Fibroblast of pulmonary artery (primary cell): ENCODE measurements at regions not wholly inside any gene's neighbourhood (a gene's known extent, or its start where the extent isn't known, plus 50 kb on each side); places are given as distances from the start of the nearest gene placed in this dataset.

Experiments
- DNase-seq: peaks from one replicate; pipeline ENCODE4 v3.0.0-alpha.2; 2010; ENCODE audit warnings: low read depth
- H3K4me3 ChIP-seq: replicated peaks from 2 replicates; pipeline ENCODE4 v1.5.1; 2011; ENCODE audit warnings: low read depth, mild to moderate bottlenecking, control low read depth, low read length, moderate library complexity
- CTCF ChIP-seq: IDR thresholded peaks from 2 replicates; pipeline ENCODE4 v1.5.1; 2011; ENCODE audit warnings: mild to moderate bottlenecking, control low read depth, low read length, inconsistent platforms; ENCODE audit errors: missing control alignments

DNA sequence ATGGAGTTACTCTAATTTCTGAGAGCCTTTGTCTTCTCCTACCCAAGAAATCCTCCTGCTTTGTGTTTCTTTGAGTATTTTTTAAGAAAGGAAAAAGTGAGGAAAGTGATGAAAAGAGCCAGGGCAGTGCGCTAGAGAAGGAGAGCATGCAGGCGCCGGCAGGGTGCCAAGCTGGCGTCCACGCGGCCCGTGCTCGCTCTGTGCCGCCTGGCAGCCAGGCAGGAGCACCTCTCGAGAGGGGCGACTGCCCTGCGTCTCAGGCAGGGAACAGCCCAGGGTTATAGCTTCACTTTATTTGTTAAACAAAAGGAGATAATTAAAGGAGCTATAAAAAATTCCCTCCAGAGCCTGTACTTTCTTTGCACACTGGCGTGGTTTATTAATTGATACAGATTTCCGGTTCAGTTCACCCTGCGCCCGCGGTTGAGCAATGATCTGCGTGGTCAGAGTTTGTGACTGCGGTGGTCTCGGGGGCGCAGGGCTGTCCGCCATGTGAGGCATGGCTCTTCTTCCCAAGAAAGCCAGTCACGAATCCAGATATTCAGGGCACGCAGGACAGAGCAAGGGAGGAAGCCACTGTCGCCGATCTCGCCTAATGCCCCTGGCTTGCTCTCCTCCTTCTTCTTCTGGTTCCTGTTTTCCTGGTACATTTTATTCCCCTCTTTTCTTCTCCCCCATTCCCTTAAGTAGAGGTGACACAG lies 110.8 kb upstream of the PAQR3 start:
- no peak overlapping the region for H3K4me3 ChIP-seq
- DNase-seq: no peak
- no peak for TF ChIP-seq CTCF

DNA sequence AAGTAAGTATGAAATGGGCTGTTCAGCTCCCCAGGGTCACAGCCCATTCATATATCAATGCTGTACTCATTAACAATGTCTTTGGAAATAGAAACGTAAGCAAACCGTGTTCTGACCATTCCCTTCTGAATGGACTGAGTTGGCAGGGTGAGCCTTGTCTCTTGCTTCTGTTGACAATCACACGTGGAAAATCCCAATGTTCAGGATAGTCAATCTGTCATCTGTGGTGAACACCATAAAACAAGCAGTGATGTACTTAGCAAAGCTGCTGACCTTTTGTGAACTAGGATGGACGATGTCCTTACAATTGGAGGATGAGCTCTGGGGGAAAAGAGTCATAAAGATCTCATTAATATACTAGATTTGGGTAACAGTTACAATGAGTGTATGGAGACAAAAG lies 109.6 kb upstream of the PAQR3 start:
- TF ChIP-seq CTCF: no peak

DNA sequence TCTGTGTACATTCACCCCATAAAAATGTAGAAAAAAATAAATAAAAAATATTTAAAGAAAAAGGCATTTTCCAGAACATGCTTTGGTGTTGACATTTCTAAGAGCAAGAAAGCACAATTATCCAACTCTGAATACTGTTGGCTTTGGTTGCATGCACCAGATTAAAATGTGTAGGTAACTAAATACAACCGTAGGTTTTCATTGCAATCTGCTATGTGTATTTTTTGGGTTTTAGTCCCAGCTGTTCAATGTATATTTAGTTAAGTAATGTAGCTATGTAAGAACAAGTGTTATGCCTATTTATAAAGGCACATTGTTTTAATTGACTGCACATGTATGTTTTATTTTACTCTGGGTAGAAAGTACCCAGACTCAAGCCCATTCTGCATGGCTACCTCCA lies 108.1 kb upstream of the PAQR3 start:
- no peak overlapping the region for H3K4me3 ChIP-seq
- no peak for TF ChIP-seq CTCF
- no peak for DNase-seq

More for the DNA sequence above, 109.6 kb upstream of the PAQR3 start:
- no peak overlapping the region for H3K4me3 ChIP-seq
- DNase-seq: no peak

DNA sequence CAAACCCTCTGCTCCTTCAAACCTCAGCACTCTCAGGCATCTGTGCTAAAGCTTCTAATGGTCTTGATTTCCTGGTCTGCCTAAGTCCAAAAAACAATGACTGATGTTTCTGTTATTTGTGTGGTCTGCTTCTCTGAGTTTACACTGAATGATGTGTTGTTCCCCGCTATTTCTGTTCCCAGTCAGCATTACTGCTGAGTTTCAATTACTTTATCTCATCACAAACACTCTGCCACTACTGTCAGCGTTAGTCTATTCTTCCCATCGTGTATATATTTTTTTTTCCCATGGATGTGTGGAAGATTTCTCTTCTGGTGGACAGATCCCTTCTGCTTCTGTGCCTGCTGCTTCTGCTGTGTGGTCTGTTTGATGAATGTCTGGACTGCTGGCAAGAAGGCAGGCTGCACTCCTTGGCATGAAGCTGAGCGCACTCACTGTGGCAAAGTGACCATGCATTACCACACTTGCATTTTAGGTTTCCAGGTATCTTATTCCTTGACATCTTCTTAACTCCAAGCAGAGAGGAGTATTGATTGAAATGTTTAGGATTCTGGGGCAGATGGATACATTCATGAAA lies 106.9 kb upstream of the PAQR3 start:
- H3K4me3 ChIP-seq: no peak overlapping the region
- TF ChIP-seq CTCF: no peak
- DNase-seq: no peak

DNA sequence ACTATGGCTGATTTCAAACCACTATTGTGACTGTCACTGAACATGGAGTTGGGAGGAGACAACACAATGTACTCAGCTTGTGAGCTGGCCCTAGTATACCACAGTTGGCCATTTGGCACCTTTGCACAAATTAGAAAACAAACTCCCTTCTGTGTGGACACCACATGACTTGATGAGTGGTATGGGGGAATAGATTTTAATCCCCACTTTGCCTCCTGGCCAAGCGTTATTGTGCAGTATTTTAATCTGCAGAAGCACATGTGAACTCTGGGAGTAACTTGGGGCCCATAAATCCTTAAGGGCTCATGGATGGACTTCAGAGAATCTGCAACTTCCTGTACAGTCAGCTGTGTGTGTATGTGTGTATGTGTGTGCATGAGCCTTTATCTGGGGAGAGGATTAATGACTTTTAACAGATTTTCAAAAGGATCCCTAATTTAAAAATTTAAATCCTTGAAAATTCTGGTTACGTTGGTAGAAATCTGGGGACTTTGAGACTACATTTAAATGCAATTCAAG lies 105.0 kb upstream of the PAQR3 start:
- no peak overlapping the region for H3K4me3 ChIP-seq
- TF ChIP-seq CTCF: no peak
- DNase-seq: no peak

GRCh38 chr4:79043138-79043537 lies 103.9 kb upstream of the PAQR3 start:
- TF ChIP-seq CTCF: no peak
- DNase-seq: no peak
- H3K4me3 ChIP-seq: no peak overlapping the region

DNA sequence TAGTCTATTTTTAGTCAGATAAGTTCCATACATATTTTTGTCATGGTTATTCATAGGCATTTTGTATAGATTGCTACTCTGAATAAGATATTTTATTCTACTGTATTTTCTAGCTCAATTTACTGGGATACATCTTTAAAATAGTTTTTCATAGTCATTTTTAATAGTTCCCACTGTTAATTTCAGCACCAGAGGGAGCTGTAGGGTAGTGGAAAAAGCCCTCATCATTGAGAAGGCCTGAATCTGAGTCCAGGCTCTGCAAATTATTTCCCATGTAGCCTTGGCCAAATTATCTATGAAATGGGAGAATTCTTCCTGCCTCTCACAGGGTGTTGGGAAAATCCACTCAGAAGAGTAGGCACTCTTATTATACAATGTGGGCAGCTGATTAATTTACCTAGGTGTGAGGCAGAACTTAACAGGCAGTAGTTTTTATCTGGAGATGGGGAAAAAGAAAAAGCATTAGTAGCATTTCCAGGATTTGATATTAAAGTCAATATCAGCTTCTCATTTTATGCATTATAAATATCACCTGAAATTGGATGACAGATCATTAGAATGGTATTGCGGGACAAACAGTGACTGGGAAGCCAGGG lies 102.9 kb upstream of the PAQR3 start:
- TF ChIP-seq CTCF: peak; percentile 61
- no peak overlapping the region for H3K4me3 ChIP-seq
- peak; percentile 59 for DNase-seq
